ENCODE measurements at regions not wholly inside any gene's neighbourhood (a gene's known extent, or its start where the extent isn't known, plus 50 kb on each side); places are given as distances from the start of the nearest gene placed in this dataset.

DNA sequence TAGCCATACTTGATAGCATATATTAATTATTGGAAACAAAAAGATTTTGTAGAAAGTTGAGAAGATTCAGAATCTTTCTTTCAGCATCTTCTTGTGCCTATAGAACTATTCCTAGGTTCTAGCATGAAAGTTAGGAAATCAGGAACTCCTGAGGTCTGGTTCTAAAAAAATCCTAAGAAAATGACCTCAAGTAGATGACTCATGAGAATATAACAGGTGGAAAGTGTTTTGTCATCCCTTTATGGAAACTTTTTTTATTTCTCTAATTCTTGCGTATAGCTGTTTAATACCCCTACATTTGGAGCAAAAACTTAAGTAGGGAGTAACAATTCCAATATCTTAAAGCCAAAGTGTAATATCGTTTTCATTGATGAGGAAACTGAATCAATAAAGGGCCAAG, 574.1 kb downstream of the NR2F1-AS1 start:
- H3K4me3 ChIP-seq (ENCODE audit: control insufficient read depth, low read depth, low read length), result no peak overlapping the region
- TF ChIP-seq, protein P1, sequence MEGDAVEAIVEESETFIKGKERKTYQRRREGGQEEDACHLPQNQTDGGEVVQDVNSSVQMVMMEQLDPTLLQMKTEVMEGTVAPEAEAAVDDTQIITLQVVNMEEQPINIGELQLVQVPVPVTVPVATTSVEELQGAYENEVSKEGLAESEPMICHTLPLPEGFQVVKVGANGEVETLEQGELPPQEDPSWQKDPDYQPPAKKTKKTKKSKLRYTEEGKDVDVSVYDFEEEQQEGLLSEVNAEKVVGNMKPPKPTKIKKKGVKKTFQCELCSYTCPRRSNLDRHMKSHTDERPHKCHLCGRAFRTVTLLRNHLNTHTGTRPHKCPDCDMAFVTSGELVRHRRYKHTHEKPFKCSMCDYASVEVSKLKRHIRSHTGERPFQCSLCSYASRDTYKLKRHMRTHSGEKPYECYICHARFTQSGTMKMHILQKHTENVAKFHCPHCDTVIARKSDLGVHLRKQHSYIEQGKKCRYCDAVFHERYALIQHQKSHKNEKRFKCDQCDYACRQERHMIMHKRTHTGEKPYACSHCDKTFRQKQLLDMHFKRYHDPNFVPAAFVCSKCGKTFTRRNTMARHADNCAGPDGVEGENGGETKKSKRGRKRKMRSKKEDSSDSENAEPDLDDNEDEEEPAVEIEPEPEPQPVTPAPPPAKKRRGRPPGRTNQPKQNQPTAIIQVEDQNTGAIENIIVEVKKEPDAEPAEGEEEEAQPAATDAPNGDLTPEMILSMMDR (IDR thresholded peaks at IDR 0.05; ENCODE audit: control insufficient read depth, insufficient read depth, low read depth, low read length, missing control alignments), result no peak
- no peak for DNase-seq (ENCODE audit: low read depth)

DNA sequence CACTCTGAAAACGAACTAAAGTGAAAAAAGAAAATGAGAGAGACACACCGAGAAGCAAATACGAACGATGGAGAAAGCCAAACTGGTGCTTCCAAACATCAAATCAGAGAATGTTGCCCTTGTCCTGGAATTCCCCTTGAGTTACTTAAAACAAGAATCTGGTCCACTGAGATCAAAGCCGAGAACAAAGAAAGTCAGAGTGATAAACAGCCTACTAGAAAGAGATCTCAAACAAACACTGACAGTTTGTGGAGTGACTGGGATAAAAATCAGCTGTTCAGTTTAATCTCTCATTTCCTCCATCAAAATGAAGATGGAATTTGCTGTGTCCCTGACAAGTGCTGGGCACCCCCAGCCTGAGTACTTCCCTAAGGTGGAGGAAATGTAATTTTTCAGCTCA, 582.6 kb downstream of the NR2F1-AS1 start:
- TF ChIP-seq, protein P1 (IDR thresholded peaks at IDR 0.05; ENCODE audit: control insufficient read depth, insufficient read depth, low read depth, low read length, missing control alignments), result no peak
- no peak overlapping the region for H3K4me3 ChIP-seq (ENCODE audit: control insufficient read depth, low read depth, low read length)
- DNase-seq (ENCODE audit: low read depth), result no peak

DNA sequence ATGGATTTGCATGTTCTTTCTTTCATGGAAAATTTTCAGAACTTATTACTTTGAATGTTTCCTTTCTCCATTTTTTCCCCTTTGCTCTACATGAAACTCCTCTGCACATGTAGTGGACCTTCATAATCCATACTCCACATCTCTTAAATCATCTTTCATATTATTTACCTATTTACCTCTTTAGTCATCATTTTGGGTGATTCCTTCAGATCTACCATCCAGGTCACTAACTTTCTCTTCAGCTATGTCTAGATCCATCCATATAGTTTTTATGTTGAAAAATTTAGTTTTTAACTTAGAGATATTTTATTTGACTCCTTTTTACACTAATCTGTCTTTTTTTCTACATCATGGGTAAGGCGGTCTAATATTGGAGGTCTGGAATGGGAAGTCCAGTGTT, 586.6 kb downstream of the NR2F1-AS1 start:
- no peak overlapping the region for H3K4me3 ChIP-seq (ENCODE audit: control insufficient read depth, low read depth, low read length)
- TF ChIP-seq, protein P1 (IDR thresholded peaks at IDR 0.05; ENCODE audit: control insufficient read depth, insufficient read depth, low read depth, low read length, missing control alignments), result no peak
- no peak for DNase-seq (ENCODE audit: low read depth)

DNA sequence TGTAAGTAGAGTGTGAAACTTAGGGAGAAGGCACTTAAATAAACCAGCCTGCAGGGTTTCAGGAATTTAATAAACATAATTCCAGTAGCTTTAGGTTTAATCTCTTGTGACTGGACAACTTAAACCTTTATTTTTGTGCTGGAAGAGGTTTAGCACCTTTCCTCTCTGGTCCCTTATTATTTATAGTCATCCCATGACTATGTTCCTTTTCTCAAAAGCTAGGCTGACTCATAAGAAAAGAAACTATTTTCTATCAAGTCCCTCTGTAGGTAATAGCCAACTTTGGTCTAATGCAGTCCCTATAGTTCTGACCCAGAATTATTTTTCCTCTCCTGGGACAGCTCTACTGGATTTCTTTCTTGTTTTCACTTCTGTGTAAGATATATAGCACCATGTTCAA, 588.9 kb downstream of the NR2F1-AS1 start:
- no peak overlapping the region for H3K4me3 ChIP-seq (ENCODE audit: control insufficient read depth, low read depth, low read length)
- no peak for DNase-seq (ENCODE audit: low read depth)
- TF ChIP-seq, protein P1 (IDR thresholded peaks at IDR 0.05; ENCODE audit: control insufficient read depth, insufficient read depth, low read depth, low read length, missing control alignments), result no peak

DNA sequence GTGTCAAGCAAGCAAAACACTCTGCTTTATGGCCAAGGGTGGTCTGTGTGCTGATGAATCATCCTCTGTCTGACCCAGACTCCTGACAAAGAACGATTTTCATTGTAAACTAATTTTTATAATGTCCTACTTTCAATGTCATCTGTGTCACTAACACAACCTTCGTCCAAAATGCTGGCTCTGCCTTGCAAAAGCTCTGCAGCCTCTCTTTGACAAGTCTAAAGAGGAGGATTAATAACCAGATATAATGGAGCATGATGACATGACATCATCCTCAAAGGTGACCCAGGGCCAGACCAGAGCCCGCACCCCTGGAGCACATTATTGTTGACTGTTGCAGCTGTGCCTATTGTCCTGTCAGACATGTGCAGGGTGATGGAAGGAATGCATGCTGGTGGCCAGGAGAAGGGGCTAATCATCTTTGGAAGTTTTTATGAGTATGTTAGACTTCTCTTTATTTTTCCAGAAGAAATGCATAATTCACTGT, 589.4 kb downstream of the NR2F1-AS1 start:
- no peak for DNase-seq (ENCODE audit: low read depth)
- no peak overlapping the region for H3K4me3 ChIP-seq (ENCODE audit: control insufficient read depth, low read depth, low read length)
- TF ChIP-seq, protein P1 (IDR thresholded peaks at IDR 0.05; ENCODE audit: control insufficient read depth, insufficient read depth, low read depth, low read length, missing control alignments), result no peak

DNA sequence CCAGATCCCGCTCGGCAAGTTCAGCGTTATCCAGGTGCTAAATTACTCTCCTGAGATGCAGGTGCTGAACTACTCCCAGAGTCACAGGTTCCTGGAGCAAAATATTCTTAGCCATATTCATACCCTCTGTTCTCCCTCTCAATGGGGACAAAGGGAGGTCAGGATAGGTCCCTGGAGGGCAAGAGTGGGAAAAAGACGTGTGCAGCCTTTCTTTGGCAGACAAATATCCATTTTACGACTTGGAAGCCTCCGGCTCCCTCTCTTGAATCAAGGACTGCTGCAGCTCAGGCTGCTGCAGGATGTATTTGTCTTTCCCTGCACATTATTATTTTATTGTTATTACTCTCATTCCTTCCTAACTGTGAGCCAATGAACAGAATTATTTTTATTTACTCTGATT, 590.2 kb downstream of the NR2F1-AS1 start:
- TF ChIP-seq, protein P1 (IDR thresholded peaks at IDR 0.05; ENCODE audit: control insufficient read depth, insufficient read depth, low read depth, low read length, missing control alignments), result no peak
- DNase-seq (ENCODE audit: low read depth), result no peak
- H3K4me3 ChIP-seq (ENCODE audit: control insufficient read depth, low read depth, low read length), result no peak overlapping the region

DNA sequence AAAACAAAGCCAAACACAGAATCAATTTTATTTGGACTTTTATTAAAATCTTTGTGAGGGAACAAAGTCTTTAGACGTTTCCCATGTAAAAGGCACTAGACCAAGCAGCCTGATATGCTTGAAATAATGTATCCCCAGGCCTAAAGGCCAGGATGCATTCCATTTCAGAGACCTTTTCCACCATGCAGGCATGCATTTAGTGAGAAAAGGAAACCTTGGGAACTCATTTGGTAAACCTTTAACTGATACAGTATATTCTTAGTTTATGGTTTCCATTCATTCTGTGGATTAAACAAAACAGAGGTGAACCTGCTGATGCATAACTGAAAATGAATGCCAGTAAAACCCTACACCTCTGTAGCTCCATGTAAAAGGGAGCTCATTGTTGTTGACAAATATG, 600.0 kb downstream of the NR2F1-AS1 start:
- DNase-seq (ENCODE audit: low read depth), result no peak
- TF ChIP-seq, protein P1 (IDR thresholded peaks at IDR 0.05; ENCODE audit: control insufficient read depth, insufficient read depth, low read depth, low read length, missing control alignments), result no peak
- no peak overlapping the region for H3K4me3 ChIP-seq (ENCODE audit: control insufficient read depth, low read depth, low read length)

Data from AG09309 (cell line).